ENCODE measurements at regions not wholly inside any gene's neighbourhood (a gene's known extent, or its start where the extent isn't known, plus 50 kb on each side); places are given as distances from the start of the nearest gene placed in this dataset.

DNA sequence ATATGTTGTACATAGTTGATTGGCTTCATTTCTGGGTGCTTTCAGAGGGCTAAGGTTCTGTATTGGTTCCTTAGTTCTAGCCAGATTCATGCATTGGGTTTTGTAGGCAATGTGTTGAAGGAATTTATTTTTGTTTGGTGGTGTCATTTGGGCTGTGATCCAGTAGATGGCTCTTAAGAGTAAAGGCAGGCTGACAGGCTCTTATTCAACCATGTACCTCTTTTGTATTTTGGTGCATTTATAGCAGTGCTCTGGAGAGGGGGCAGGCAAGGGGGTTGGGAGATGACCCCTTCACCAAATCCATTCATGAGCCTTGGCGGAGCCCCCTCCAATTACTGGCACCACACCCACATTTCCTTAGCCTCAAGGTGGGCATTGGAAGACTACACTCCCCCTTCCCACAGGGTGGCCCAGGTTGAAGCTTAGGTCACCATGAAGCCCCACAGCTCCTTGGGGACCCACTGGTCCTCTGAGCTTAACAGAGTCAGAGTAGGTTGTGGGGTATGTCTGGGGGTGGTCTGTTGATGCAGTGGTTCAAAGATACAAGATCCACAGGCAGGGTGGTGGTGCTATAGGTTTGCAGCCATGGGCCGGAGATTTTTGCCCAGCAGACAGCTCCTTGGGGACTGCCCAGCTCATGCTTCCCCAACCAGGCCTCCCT lies 143.0 kb upstream of the GNPDA2 start:
- ChIA-PET RAD21 (ENCODE audit: unreplicated experiment) (no interaction called here), POLR2A (no interaction called here), CTCF (no interaction called here), SMC1A (ENCODE audit: uncharacterized antibody, unreplicated experiment) (no interaction called here)
- BruUV-seq (replicated peaks) = no TSS peak
- in situ Hi-C loops (cut with MboI) (no loop called here), intact Hi-C loops (cut with micrococcal nuclease; ENCODE audit: unreplicated experiment) (no loop called here)
- Histone ChIP-seq H3K9ac (ENCODE audit: control insufficient read depth, insufficient read depth, low read length) (no peak overlapping the region), H3K4me3 (no peak overlapping the region), H4K20me1 (ENCODE audit: control insufficient read depth, insufficient read depth) (no peaks in the 10 kb centered on the region), H3K9me3 (replicated peaks; ENCODE audit: control insufficient read depth, insufficient read depth, low read length) (no peaks in the 10 kb centered on the region), H3K27me3 (replicated peaks in 1 of 2; ENCODE audit: control insufficient read depth in 2 of 2, insufficient read depth in 2 of 2, low read length in 1 of 2) (no peaks in the 10 kb centered on the region), H3K4me1 (ENCODE audit: control insufficient read depth, insufficient read depth, low read length) (no peaks in the 10 kb centered on the region), H3K79me2 (ENCODE audit: control insufficient read depth, insufficient read depth, low read length) (no peaks in the 10 kb centered on the region), H3K36me3 (ENCODE audit: control insufficient read depth in 2 of 2, insufficient read depth in 2 of 2, low read length in 1 of 2) (no peaks in the 10 kb centered on the region), H2AFZ (ENCODE audit: control insufficient read depth, low read depth, low read length) (no peak overlapping the region), H3K27ac (ENCODE audit: control insufficient read depth, insufficient read depth) (no peak overlapping the region), H3K4me2 (ENCODE audit: control insufficient read depth, insufficient read depth) (no peak overlapping the region)
- WGBS (ENCODE audit: insufficient coverage, insufficient replicate concordance, low lambda C conversion rate, missing lambda C conversion rate) = 47% methylated on average over 2 of the region's 2 CpGs
- TF ChIP-seq HCFC1 (IDR thresholded peaks at IDR 0.05; ENCODE audit: low read length) (no peak), ATF7 (IDR thresholded peaks at IDR 0.05; ENCODE audit: low read depth) (no peak), STAT1 (conservative IDR thresholded peaks at IDR 0.05) (no peak), GATAD2B (conservative IDR thresholded peaks at IDR 0.05; ENCODE audit: low read depth) (no peak), RCOR1 (conservative IDR thresholded peaks at IDR 0.05; ENCODE audit: low read depth, low read length) (no peak), ZNF274 (IDR thresholded peaks at IDR 0.05; ENCODE audit: insufficient read depth, insufficient read length) (no peak)
- TF ChIP-seq, protein P1, sequence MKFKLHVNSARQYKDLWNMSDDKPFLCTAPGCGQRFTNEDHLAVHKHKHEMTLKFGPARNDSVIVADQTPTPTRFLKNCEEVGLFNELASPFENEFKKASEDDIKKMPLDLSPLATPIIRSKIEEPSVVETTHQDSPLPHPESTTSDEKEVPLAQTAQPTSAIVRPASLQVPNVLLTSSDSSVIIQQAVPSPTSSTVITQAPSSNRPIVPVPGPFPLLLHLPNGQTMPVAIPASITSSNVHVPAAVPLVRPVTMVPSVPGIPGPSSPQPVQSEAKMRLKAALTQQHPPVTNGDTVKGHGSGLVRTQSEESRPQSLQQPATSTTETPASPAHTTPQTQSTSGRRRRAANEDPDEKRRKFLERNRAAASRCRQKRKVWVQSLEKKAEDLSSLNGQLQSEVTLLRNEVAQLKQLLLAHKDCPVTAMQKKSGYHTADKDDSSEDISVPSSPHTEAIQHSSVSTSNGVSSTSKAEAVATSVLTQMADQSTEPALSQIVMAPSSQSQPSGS (IDR thresholded peaks at IDR 0.05; ENCODE audit: low read length) = no peak
- FAIRE-seq (no peak), DNase-seq (ENCODE audit: low read depth, low spot score) (no peak), ATAC-seq (no peak)

DNA sequence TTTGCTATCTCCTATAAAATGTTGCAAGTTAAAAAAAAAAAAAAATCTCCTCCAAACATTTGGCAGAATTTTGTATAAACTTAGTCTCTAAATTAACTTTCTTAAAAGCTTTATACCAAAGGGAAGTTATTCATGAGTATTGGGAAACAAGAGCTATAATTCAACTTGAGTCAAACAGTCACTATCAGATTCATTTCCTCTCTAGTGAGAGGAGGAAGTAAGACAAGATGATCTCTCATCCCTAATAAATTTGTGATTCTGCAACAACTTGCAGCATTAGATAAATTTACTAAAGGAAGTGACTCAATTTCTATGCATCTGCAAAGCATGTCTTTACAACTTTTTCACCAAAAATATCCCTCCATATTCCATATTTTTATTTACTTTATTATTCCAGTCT lies 135.4 kb upstream of the GNPDA2 start:
- no peaks in the 10 kb centered on the region for H4K20me1 ChIP-seq (ENCODE audit: control insufficient read depth, insufficient read depth)
- ChIA-PET POLR2A (interaction anchor here (0.7 kb wide), 1 partner anchor 81 kb away, joined by 3 read pairs; no protein-coding TSS in a partner anchor), RAD21 (ENCODE audit: unreplicated experiment) (no interaction called here), CTCF (interaction anchor here (0.6 to 0.7 kb wide), 2 partner anchors 56 to 1467 kb away, joined by 3 read pairs; no protein-coding TSS in a partner anchor), SMC1A (ENCODE audit: uncharacterized antibody, unreplicated experiment) (no interaction called here)
- BruUV-seq (replicated peaks) = no TSS peak
- no peak overlapping the region for H3K9ac ChIP-seq (ENCODE audit: control insufficient read depth, insufficient read depth, low read length)
- H2AFZ ChIP-seq (ENCODE audit: control insufficient read depth, low read depth, low read length) = no peak overlapping the region
- H3K4me2 ChIP-seq (ENCODE audit: control insufficient read depth, insufficient read depth) = no peak overlapping the region
- DNase-seq (ENCODE audit: low read depth, low spot score) (no peak), ATAC-seq (no peak), FAIRE-seq (no peak)
- no peaks in the 10 kb centered on the region for H3K4me1 ChIP-seq (ENCODE audit: control insufficient read depth, insufficient read depth, low read length)
- H3K27ac ChIP-seq (ENCODE audit: control insufficient read depth, insufficient read depth) = no peak overlapping the region
- in situ Hi-C loops (cut with MboI) = no loop called here
- H3K27me3 ChIP-seq (replicated peaks in 1 of 2; ENCODE audit: control insufficient read depth in 2 of 2, insufficient read depth in 2 of 2, low read length in 1 of 2) = no peaks in the 10 kb centered on the region
- no peak overlapping the region for H3K4me3 ChIP-seq
- no peaks in the 10 kb centered on the region for H3K36me3 ChIP-seq (ENCODE audit: control insufficient read depth in 2 of 2, insufficient read depth in 2 of 2, low read length in 1 of 2)
- intact Hi-C loops (cut with micrococcal nuclease; ENCODE audit: unreplicated experiment) = no loop called here
- no peaks in the 10 kb centered on the region for H3K79me2 ChIP-seq (ENCODE audit: control insufficient read depth, insufficient read depth, low read length)
- H3K9me3 ChIP-seq (replicated peaks; ENCODE audit: control insufficient read depth, insufficient read depth, low read length) = no peaks in the 10 kb centered on the region
- TF ChIP-seq IKZF2 (IDR thresholded peaks at IDR 0.05) (no peak), NFYA (IDR thresholded peaks at IDR 0.05; ENCODE audit: borderline replicate concordance, low read depth, low read length) (no peak), SMAD5 (IDR thresholded peaks at IDR 0.05; ENCODE audit: low read depth) (no peak), KDM1A (IDR thresholded peaks at IDR 0.05; ENCODE audit: borderline replicate concordance) (no peak), HCFC1 (IDR thresholded peaks at IDR 0.05; ENCODE audit: low read length) (no peak), SIX5 (IDR thresholded peaks at IDR 0.05; ENCODE audit: low read depth, low read length, severe bottlenecking) (no peak), RUNX3 (IDR thresholded peaks at IDR 0.05; ENCODE audit: low read length) (no peak), SIN3A (IDR thresholded peaks at IDR 0.05; ENCODE audit: low read depth, low read length) (no peak), EZH2 (IDR thresholded peaks at IDR 0.05; ENCODE audit: borderline replicate concordance, control insufficient read depth, low read depth, low read length) (no peak), STAT1 (conservative IDR thresholded peaks at IDR 0.05) (no peak)
- TF ChIP-seq, protein P2, sequence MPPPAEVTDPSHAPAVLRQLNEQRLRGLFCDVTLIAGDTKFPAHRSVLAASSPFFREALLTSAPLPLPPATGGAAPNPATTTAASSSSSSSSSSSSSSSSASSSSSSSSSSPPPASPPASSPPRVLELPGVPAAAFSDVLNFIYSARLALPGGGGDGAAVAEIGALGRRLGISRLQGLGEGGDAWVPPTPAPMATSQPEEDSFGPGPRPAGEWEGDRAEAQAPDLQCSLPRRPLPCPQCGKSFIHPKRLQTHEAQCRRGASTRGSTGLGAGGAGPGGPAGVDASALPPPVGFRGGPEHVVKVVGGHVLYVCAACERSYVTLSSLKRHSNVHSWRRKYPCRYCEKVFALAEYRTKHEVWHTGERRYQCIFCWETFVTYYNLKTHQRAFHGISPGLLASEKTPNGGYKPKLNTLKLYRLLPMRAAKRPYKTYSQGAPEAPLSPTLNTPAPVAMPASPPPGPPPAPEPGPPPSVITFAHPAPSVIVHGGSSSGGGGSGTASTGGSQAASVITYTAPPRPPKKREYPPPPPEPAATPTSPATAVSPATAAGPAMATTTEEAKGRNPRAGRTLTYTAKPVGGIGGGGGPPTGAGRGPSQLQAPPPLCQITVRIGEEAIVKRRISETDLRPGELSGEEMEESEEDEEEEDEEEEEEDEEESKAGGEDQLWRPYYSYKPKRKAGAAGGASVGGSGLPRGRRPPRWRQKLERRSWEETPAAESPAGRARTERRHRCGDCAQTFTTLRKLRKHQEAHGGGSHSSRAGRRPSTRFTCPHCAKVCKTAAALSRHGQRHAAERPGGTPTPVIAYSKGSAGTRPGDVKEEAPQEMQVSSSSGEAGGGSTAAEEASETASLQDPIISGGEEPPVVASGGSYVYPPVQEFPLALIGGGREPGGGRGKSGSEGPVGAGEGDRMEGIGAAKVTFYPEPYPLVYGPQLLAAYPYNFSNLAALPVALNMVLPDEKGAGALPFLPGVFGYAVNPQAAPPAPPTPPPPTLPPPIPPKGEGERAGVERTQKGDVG (CRISPR knock-in tag; IDR thresholded peaks at IDR 0.05) = no peak

Measured in GM12878 (cell line).